PC-3 (cell line): ENCODE measurements at regions not wholly inside any gene's neighbourhood (a gene's known extent, or its start where the extent isn't known, plus 50 kb on each side); places are given as distances from the start of the nearest gene placed in this dataset.

Source experiments
- EZH2 ChIP-seq: fragments of 300-600 bp; sonication (generic); IDR thresholded peaks from one replicate; pipeline ENCODE4 v1.6.1; 2017; ENCODE audit warnings: antibody characterized with exemption, mild to moderate bottlenecking, low read length; ENCODE audit not compliant: unreplicated experiment
- EZH2phosphoT487 ChIP-seq: fragments of 300-600 bp; sonication (generic); IDR thresholded peaks from 2 replicates; pipeline ENCODE4 v1.6.1; 2018; ENCODE audit warnings: mild to moderate bottlenecking, antibody characterized with exemption, low read length, borderline replicate concordance
- TF ChIP-seq, protein P1 (sequence below): fragments of 300-600 bp; sonication (generic); conservative IDR thresholded peaks from 2 replicates; pipeline ENCODE4 v1.5.1; 2017; ENCODE audit warnings: antibody characterized with exemption, low read depth, mild to moderate bottlenecking, low read length

GRCh38 chr2:17079262-17079661, 413.6 kb upstream of the CYRIA start:
- TF ChIP-seq, protein P1, sequence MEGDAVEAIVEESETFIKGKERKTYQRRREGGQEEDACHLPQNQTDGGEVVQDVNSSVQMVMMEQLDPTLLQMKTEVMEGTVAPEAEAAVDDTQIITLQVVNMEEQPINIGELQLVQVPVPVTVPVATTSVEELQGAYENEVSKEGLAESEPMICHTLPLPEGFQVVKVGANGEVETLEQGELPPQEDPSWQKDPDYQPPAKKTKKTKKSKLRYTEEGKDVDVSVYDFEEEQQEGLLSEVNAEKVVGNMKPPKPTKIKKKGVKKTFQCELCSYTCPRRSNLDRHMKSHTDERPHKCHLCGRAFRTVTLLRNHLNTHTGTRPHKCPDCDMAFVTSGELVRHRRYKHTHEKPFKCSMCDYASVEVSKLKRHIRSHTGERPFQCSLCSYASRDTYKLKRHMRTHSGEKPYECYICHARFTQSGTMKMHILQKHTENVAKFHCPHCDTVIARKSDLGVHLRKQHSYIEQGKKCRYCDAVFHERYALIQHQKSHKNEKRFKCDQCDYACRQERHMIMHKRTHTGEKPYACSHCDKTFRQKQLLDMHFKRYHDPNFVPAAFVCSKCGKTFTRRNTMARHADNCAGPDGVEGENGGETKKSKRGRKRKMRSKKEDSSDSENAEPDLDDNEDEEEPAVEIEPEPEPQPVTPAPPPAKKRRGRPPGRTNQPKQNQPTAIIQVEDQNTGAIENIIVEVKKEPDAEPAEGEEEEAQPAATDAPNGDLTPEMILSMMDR = no peak
- no peak for TF ChIP-seq EZH2
- TF ChIP-seq EZH2phosphoT487 = no peak
